Caco-2 (cell line): ENCODE measurements at regions not wholly inside any gene's neighbourhood (a gene's known extent, or its start where the extent isn't known, plus 50 kb on each side); places are given as distances from the start of the nearest gene placed in this dataset.

ENCODE experiments used
- BruUV-seq: library from RNA; stranded (reverse); fragments of 400-500 nt; replicated peaks from 2 replicates; lab custom pipeline; 2021; lab: Mats Ljungman, UMichigan
- CTCF ChIA-PET: fragments of 300-600 bp; sonication (Branson Sonifier 250); formaldehyde crosslinking; loops from one replicate; lab custom pipeline; 2022; ENCODE audit warnings: antibody characterized with exemption; lab: Charles Lee
- POLR2A ChIA-PET: fragments of 300-600 bp; sonication (Branson Sonifier 250); formaldehyde crosslinking; loops from one replicate; lab custom pipeline; 2022; ENCODE audit warnings: antibody characterized with exemption; lab: Charles Lee
- DNase-seq, 2 experiments: peaks; one replicate each; pipeline versions ENCODE4 v3.0.0 to v3.0.0-alpha.2; 2020 to 2022
- H3K27me3 ChIP-seq: replicated peaks from 2 replicates; pipeline ENCODE4 v1.6.0; 2011; ENCODE audit warnings: low read length; ENCODE audit not compliant: control insufficient read depth, insufficient read depth
- H3K36me3 ChIP-seq: 2 replicates; pipeline ENCODE4 v1.5.1; 2011; ENCODE audit warnings: low read length; ENCODE audit not compliant: control insufficient read depth, insufficient read depth
- H3K4me1 ChIP-seq: fragments of 250-450 bp; sonication (Bioruptor Pico); 2 replicates; pipeline ENCODE4 v1.5.1; 2020; ENCODE audit warnings: mild to moderate bottlenecking
- H3K4me3 ChIP-seq: 2 replicates; pipeline ENCODE4 v1.5.1; 2011; ENCODE audit warnings: low read depth, mild to moderate bottlenecking, control low read depth, low read length
- H3K9me3 ChIP-seq: fragments of 250-450 bp; sonication (Bioruptor Pico); 2 replicates; pipeline ENCODE4 v1.5.1; 2020; ENCODE audit warnings: mild to moderate bottlenecking, moderate library complexity
- H3K27ac Mint-ChIP-seq: one replicate; pipeline ENCODE4 v1.8.0; 2022; ENCODE audit warnings: mixed read lengths; ENCODE audit not compliant: unreplicated experiment
- H3K27me3 Mint-ChIP-seq: one replicate; pipeline ENCODE4 v1.8.0; 2022; ENCODE audit warnings: mixed read lengths; ENCODE audit not compliant: insufficient read depth, unreplicated experiment
- H3K36me3 Mint-ChIP-seq: one replicate; pipeline ENCODE4 v1.8.0; 2022; ENCODE audit warnings: mild to moderate bottlenecking, mixed read lengths; ENCODE audit not compliant: insufficient read depth, unreplicated experiment
- H3K4me1 Mint-ChIP-seq: one replicate; pipeline ENCODE4 v1.8.0; 2022; ENCODE audit warnings: low read depth, mixed read lengths; ENCODE audit not compliant: unreplicated experiment
- H3K4me3 Mint-ChIP-seq: one replicate; pipeline ENCODE4 v1.8.0; 2022; ENCODE audit warnings: mild to moderate bottlenecking, moderate library complexity, mixed read lengths; ENCODE audit not compliant: unreplicated experiment
- H3K9me3 Mint-ChIP-seq: one replicate; pipeline ENCODE4 v1.8.0; 2022; ENCODE audit warnings: mixed read lengths; ENCODE audit not compliant: unreplicated experiment
- intact Hi-C: fragments of 100-400 bp; cut with micrococcal nuclease; formaldehyde crosslinking; loops from one replicate; pipeline ENCODE4 v1.10.0; 2022; ENCODE audit not compliant: unreplicated experiment
- TF ChIP-seq, protein P1 (sequence below), 2 experiments: fragments of 200-600 bp in 1 of 2; IDR thresholded peaks; 1 replicate in 1 of 2; 2 replicates in 1 of 2; pipeline versions ENCODE4 v1.5.1 to v1.8.0; 2011 to 2022; ENCODE audit warnings: antibody characterized with exemption in 1 of 2, control low read depth in 1 of 2, inconsistent platforms in 1 of 2, low read depth in 1 of 2, low read length in 1 of 2, mild to moderate bottlenecking in 1 of 2, moderate library complexity in 1 of 2; ENCODE audit not compliant: insufficient read depth in 1 of 2, severe bottlenecking in 1 of 2, unreplicated experiment in 1 of 2

DNA sequence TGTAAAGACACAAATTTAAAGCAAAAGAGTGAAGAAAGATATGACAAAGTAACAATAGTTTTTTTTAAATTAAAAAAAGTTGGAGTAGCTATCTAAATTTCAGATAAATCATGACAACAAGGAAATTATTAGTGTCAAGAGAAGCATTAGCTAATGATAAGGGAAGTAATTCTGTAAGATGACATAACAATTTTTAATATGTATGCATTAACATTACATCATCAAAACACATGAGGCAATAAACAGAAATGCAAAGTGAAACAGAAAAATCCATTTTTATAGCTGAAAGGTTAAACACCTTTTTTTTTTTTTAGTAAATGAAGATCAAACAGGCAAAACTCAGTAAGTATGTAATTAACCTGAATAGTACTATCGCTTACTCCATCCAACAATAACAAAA lies 804.9 kb upstream of the PRR20A start:
- Histone ChIP-seq H3K36me3 (no peaks in the 10 kb centered on the region), H3K27me3 (no peaks in the 10 kb centered on the region), H3K4me3 (no peak overlapping the region), H3K4me1 (no peaks in the 10 kb centered on the region), H3K9me3 (no peaks in the 10 kb centered on the region)
- H3K27ac Mint-ChIP-seq, result no peak overlapping the region
- H3K4me1 Mint-ChIP-seq, result no peaks in the 10 kb centered on the region
- H3K4me3 Mint-ChIP-seq, result no peak overlapping the region
- intact Hi-C loops, result no loop called here
- H3K27me3 Mint-ChIP-seq, result peaks cover 2% of the 10 kb centered on the region
- DNase-seq, result no peak
- no TSS peak for BruUV-seq
- TF ChIP-seq, protein P1, sequence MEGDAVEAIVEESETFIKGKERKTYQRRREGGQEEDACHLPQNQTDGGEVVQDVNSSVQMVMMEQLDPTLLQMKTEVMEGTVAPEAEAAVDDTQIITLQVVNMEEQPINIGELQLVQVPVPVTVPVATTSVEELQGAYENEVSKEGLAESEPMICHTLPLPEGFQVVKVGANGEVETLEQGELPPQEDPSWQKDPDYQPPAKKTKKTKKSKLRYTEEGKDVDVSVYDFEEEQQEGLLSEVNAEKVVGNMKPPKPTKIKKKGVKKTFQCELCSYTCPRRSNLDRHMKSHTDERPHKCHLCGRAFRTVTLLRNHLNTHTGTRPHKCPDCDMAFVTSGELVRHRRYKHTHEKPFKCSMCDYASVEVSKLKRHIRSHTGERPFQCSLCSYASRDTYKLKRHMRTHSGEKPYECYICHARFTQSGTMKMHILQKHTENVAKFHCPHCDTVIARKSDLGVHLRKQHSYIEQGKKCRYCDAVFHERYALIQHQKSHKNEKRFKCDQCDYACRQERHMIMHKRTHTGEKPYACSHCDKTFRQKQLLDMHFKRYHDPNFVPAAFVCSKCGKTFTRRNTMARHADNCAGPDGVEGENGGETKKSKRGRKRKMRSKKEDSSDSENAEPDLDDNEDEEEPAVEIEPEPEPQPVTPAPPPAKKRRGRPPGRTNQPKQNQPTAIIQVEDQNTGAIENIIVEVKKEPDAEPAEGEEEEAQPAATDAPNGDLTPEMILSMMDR (IDR thresholded peaks at IDR 0.05; ENCODE audit: insufficient read depth in 1 of 2, low read depth in 1 of 2, low read length in 1 of 2, severe bottlenecking in 1 of 2, unreplicated experiment in 1 of 2), result no peak
- no peaks in the 10 kb centered on the region for H3K9me3 Mint-ChIP-seq
- no peaks in the 10 kb centered on the region for H3K36me3 Mint-ChIP-seq
- ChIA-PET CTCF (no interaction called here), POLR2A (no interaction called here)

DNA sequence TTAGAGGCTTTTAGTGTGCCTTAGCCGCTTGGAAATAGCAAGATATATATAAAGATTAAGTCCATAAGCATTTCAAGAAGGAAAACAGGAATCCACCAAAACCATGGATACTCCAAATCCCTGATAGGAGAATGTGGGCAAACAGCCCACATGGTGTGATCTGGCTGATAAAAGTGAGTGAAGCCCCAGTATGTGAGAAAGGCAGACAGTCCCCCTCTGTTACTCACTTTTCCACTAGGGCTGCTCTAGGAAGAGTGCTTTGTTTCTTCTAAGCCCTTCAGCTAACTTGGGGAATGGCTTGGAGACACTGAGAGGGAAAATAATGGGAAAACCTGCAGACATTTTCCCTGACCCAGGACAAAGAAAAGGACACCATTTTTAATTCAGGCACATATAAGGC lies 802.3 kb upstream of the PRR20A start:
- Histone ChIP-seq H3K36me3 (no peaks in the 10 kb centered on the region), H3K4me1 (no peaks in the 10 kb centered on the region), H3K9me3 (no peaks in the 10 kb centered on the region), H3K4me3 (no peak overlapping the region), H3K27me3 (no peaks in the 10 kb centered on the region)
- Mint-ChIP-seq H3K4me3 (no peak overlapping the region), H3K36me3 (no peaks in the 10 kb centered on the region), H3K27me3 (no peaks in the 10 kb centered on the region), H3K9me3 (no peaks in the 10 kb centered on the region), H3K4me1 (no peaks in the 10 kb centered on the region), H3K27ac (no peak overlapping the region)
- DNase-seq, result no peak
- ChIA-PET POLR2A (no interaction called here), CTCF (no interaction called here)
- no TSS peak for BruUV-seq
- intact Hi-C loops, result no loop called here
- TF ChIP-seq, protein P1 (IDR thresholded peaks at IDR 0.05; ENCODE audit: insufficient read depth in 1 of 2, low read depth in 1 of 2, low read length in 1 of 2, severe bottlenecking in 1 of 2, unreplicated experiment in 1 of 2), result no peak

DNA sequence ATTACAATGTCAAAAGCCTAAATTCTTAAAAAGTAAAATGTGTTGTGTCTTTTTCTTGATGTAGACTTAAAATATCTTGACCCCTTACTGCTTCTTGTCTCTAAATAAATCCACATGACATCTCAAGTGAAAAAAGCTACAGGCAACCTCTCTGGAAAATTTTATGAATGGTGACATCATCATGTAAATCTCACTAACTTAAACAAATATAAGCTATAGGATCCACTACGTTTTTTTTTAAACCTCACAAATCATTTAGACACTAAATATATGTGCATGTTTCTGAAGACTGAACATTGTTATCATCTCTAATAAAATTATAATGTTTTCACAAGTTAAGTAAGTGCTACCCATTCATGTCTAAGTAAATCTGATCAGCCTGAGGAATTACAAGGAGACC lies 793.7 kb upstream of the PRR20A start:
- no peaks in the 10 kb centered on the region for H3K36me3 Mint-ChIP-seq
- intact Hi-C loops, result no loop called here

More for the DNA sequence above, 793.7 kb upstream of the PRR20A start:
- ChIA-PET POLR2A (no interaction called here), CTCF (no interaction called here)
- Mint-ChIP-seq H3K4me1 (no peaks in the 10 kb centered on the region), H3K27ac (no peak overlapping the region), H3K27me3 (no peaks in the 10 kb centered on the region), H3K9me3 (no peaks in the 10 kb centered on the region), H3K4me3 (no peak overlapping the region)
- Histone ChIP-seq H3K27me3 (no peaks in the 10 kb centered on the region), H3K4me1 (no peaks in the 10 kb centered on the region), H3K9me3 (no peaks in the 10 kb centered on the region), H3K36me3 (no peaks in the 10 kb centered on the region), H3K4me3 (no peak overlapping the region)
- DNase-seq, result no peak
- TF ChIP-seq, protein P1 (IDR thresholded peaks at IDR 0.05; ENCODE audit: insufficient read depth in 1 of 2, low read depth in 1 of 2, low read length in 1 of 2, severe bottlenecking in 1 of 2, unreplicated experiment in 1 of 2), result no peak
- BruUV-seq, result no TSS peak
